Liver (tissue), 3 donors: ENCODE measurements at regions not wholly inside any gene's neighbourhood (a gene's known extent, or its start where the extent isn't known, plus 50 kb on each side); places are given as distances from the start of the nearest gene placed in this dataset.

Experiments used
- FOXA1 ChIP-seq: IDR thresholded peaks from 2 replicates; pipeline ENCODE4 v1.6.1; 2016; ENCODE audit warnings: antibody characterized with exemption
- GABPA ChIP-seq, 2 donors: IDR thresholded peaks in 1 of 2; conservative IDR thresholded peaks in 1 of 2; 2 replicates each; pipeline ENCODE4 v1.6.1; 2016; ENCODE audit warnings: antibody characterized with exemption in 2 of 2, mild to moderate bottlenecking in 1 of 2, moderate library complexity in 1 of 2
- NR2F2 ChIP-seq: IDR thresholded peaks from 2 replicates; pipeline ENCODE4 v1.6.1; 2016; ENCODE audit warnings: antibody characterized with exemption
- RAD21 ChIP-seq, 2 donors: IDR thresholded peaks; 2 replicates each; pipeline ENCODE4 v1.6.1; 2016; ENCODE audit warnings: antibody characterized with exemption in 2 of 2, mild to moderate bottlenecking in 2 of 2
- SP1 ChIP-seq: IDR thresholded peaks from 2 replicates; pipeline ENCODE4 v1.6.1; 2018; ENCODE audit warnings: antibody characterized with exemption, mild to moderate bottlenecking
- TAF1 ChIP-seq: conservative IDR thresholded peaks from 2 replicates; pipeline ENCODE4 v1.6.1; 2016; ENCODE audit warnings: antibody characterized with exemption, mild to moderate bottlenecking
- YY1 ChIP-seq: IDR thresholded peaks from 2 replicates; pipeline ENCODE4 v1.6.1; 2016; ENCODE audit warnings: antibody characterized with exemption, mild to moderate bottlenecking
- TF ChIP-seq, protein P1 (sequence below): fragments of 150-350 bp; IDR thresholded peaks from 2 replicates; pipeline ENCODE4 v1.5.1; 2017; ENCODE audit warnings: improper control_type of control experiment, low read depth, low read length; ENCODE audit not compliant: missing input control
- TF ChIP-seq, protein P2 (sequence below): IDR thresholded peaks from 2 replicates; pipeline ENCODE4 v1.6.1; 2016; ENCODE audit warnings: antibody characterized with exemption, mild to moderate bottlenecking
- donor health status: healthy.
- donor health status: healthy.

DNA sequence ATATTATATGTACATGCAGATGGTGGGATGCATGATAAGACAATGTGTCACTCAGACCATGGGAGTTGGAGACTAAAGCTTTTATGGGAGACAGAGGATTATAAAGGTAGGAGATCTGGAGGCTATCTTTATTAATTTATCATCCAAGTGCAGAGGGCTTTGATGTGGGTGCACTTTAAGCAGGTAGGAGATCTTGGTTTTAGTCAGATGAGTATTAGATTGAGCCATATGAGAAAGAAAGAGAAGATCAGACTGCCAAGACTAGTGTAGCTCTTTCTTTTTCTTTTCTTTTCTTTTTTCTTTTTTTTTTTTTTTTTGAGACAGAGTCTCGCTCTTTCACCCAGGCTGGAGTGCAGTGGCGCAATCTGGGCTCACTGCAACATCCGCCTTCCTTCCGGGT is 84.9 kb upstream of the CAMK2D start:
- no peak for TF ChIP-seq GABPA (IDR thresholded peaks at IDR 0.05 in 1 of 2, conservative IDR thresholded peaks at IDR 0.05 in 1 of 2)
- TF ChIP-seq YY1: no peak
- TF ChIP-seq, protein P1, sequence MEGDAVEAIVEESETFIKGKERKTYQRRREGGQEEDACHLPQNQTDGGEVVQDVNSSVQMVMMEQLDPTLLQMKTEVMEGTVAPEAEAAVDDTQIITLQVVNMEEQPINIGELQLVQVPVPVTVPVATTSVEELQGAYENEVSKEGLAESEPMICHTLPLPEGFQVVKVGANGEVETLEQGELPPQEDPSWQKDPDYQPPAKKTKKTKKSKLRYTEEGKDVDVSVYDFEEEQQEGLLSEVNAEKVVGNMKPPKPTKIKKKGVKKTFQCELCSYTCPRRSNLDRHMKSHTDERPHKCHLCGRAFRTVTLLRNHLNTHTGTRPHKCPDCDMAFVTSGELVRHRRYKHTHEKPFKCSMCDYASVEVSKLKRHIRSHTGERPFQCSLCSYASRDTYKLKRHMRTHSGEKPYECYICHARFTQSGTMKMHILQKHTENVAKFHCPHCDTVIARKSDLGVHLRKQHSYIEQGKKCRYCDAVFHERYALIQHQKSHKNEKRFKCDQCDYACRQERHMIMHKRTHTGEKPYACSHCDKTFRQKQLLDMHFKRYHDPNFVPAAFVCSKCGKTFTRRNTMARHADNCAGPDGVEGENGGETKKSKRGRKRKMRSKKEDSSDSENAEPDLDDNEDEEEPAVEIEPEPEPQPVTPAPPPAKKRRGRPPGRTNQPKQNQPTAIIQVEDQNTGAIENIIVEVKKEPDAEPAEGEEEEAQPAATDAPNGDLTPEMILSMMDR: no peak
- TF ChIP-seq, protein P2, sequence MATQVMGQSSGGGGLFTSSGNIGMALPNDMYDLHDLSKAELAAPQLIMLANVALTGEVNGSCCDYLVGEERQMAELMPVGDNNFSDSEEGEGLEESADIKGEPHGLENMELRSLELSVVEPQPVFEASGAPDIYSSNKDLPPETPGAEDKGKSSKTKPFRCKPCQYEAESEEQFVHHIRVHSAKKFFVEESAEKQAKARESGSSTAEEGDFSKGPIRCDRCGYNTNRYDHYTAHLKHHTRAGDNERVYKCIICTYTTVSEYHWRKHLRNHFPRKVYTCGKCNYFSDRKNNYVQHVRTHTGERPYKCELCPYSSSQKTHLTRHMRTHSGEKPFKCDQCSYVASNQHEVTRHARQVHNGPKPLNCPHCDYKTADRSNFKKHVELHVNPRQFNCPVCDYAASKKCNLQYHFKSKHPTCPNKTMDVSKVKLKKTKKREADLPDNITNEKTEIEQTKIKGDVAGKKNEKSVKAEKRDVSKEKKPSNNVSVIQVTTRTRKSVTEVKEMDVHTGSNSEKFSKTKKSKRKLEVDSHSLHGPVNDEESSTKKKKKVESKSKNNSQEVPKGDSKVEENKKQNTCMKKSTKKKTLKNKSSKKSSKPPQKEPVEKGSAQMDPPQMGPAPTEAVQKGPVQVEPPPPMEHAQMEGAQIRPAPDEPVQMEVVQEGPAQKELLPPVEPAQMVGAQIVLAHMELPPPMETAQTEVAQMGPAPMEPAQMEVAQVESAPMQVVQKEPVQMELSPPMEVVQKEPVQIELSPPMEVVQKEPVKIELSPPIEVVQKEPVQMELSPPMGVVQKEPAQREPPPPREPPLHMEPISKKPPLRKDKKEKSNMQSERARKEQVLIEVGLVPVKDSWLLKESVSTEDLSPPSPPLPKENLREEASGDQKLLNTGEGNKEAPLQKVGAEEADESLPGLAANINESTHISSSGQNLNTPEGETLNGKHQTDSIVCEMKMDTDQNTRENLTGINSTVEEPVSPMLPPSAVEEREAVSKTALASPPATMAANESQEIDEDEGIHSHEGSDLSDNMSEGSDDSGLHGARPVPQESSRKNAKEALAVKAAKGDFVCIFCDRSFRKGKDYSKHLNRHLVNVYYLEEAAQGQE: no peak
- no peak for TF ChIP-seq TAF1
- no peak for TF ChIP-seq RAD21 (IDR thresholded peaks at IDR 0.05)
- no peak for TF ChIP-seq FOXA1
- no peak for TF ChIP-seq NR2F2
- no peak for TF ChIP-seq SP1
